Activated CD4-positive, alpha-beta memory T cell treated with anti-CD3 and anti-CD28 coated beads for 36 hours (primary cell): ENCODE measurements at regions not wholly inside any gene's neighbourhood (a gene's known extent, or its start where the extent isn't known, plus 50 kb on each side); places are given as distances from the start of the nearest gene placed in this dataset.
"Not testable (repeated sequence)": the region's sequence is repeated elsewhere in the genome, so short reads cannot be mapped to it uniquely, and the experiment has no call there.

Experiments used
- CTCF ChIA-PET: fragments of 350-600 bp; sonication (Branson Sonifier 250); formaldehyde crosslinking; loops from one replicate; lab custom pipeline; 2021; ENCODE audit warnings: antibody characterized with exemption, inconsistent platforms; lab: Charles Lee
- POLR2A ChIA-PET: fragments of 350-600 bp; sonication (Branson Sonifier 250); formaldehyde crosslinking; loops from one replicate; lab custom pipeline; 2021; ENCODE audit warnings: antibody characterized with exemption; lab: Charles Lee
- DNase-seq: peaks from one replicate; pipeline ENCODE4 v3.0.0-alpha.2; 2020
- H3K27ac Mint-ChIP-seq: one replicate; pipeline ENCODE4 v1.8.0; 2021; ENCODE audit warnings: mixed read lengths
- H3K27me3 Mint-ChIP-seq: one replicate; pipeline ENCODE4 v1.8.0; 2021; ENCODE audit warnings: mixed read lengths
- H3K36me3 Mint-ChIP-seq: one replicate; pipeline ENCODE4 v1.8.0; 2021; ENCODE audit warnings: mixed read lengths
- H3K4me1 Mint-ChIP-seq: one replicate; pipeline ENCODE4 v1.8.0; 2021; ENCODE audit warnings: low read depth, mixed read lengths
- H3K4me3 Mint-ChIP-seq: one replicate; pipeline ENCODE4 v1.8.0; 2021; ENCODE audit warnings: mild to moderate bottlenecking, mixed read lengths
- H3K9me3 Mint-ChIP-seq: one replicate; pipeline ENCODE4 v1.8.0; 2021; ENCODE audit warnings: mixed read lengths
- intact Hi-C: fragments of 100-400 bp; cut with micrococcal nuclease; formaldehyde crosslinking; loops from one replicate; pipeline ENCODE4 v1.15.1; 2023

DNA sequence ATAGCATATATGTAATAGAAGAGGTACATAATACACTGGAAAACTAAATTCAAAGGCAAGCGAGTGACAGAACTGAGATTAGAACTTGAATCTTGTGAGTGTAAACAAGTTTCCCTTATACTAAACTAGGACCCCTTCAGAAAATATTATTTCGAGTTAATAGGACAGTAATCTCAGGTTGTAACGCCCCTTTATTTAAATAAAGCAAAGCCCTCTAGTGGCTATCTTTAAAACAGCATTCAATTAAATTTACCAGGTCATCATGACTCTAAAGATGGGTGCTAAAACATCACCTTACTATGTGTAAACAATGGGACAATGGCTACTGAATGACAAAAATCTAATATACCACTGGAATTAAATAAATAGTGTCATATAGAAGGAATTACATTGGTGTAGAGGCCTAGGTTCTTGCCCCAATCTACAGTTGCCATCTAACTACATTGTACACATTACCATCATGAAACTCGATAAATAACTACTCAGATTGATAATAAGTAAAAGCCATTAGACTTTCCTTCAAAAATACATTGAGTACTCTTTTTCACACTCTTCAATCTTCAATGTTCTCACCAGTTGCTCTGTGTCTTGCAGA is 255.4 kb upstream of the IRAK1BP1 start:
- no peak for DNase-seq
- Mint-ChIP-seq H3K4me3 (no peak overlapping the region), H3K36me3 (no peaks in the 10 kb centered on the region), H3K4me1 (no peaks in the 10 kb centered on the region), H3K27me3 (no peaks in the 10 kb centered on the region), H3K27ac (no peak overlapping the region), H3K9me3 (no peaks in the 10 kb centered on the region)
- POLR2A ChIA-PET = no interaction called here
- intact Hi-C loops = no loop called here
- CTCF ChIA-PET = no interaction called here

DNA sequence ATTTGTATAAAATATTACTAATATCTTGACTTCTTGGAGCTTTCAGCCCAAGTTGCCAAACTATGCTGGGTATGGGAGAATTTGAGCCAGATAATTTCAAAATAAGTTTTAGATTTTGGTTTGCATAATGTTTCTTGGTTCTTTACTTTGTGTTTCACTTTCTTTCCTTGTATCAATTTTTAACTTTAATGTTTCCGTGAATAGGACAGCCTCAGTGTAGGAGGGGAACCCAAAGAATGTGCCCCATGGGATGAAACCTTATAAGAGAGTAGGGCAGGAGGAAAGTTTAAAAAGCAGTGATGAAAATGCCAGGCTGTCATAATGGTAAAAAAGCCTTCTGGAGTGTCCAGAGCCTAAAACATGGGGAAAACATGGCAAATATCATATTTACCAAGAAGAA is 252.4 kb upstream of the IRAK1BP1 start:
- Mint-ChIP-seq H3K4me1 (no peaks in the 10 kb centered on the region), H3K36me3 (no peaks in the 10 kb centered on the region), H3K27ac (no peak overlapping the region), H3K27me3 (no peaks in the 10 kb centered on the region), H3K9me3 (no peaks in the 10 kb centered on the region), H3K4me3 (no peak overlapping the region)
- ChIA-PET CTCF (interaction anchor here (0.6 kb wide), 1 partner anchor 21 kb away, joined by 3 read pairs; no protein-coding TSS in a partner anchor), POLR2A (no interaction called here)
- no peak for DNase-seq
- intact Hi-C loops = no loop called here

DNA sequence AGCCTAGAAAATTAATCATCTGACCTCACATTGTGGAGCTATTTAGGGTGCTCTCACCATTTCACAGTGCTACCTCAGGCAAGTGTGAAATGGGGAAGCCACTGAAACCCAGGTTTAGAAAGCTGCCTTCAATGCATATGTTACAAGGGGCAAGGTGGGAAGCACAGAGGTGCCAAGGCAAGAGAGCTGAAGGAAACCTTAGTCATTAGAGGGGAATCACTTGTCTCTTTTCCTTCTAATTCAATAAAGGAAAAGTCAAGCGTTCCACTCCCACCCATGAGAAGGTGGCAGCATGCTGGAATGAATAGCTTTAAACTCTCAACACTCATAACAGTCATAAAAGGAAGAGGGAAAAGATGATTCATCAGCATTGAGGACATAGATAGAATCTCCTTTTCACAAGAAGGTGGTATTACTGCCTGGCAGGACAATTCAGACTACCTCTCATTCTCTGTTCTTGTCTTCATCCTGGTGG is 251.9 kb upstream of the IRAK1BP1 start:
- Mint-ChIP-seq H3K36me3 (no peaks in the 10 kb centered on the region), H3K27me3 (no peaks in the 10 kb centered on the region), H3K9me3 (no peaks in the 10 kb centered on the region), H3K4me3 (no peak overlapping the region), H3K4me1 (no peaks in the 10 kb centered on the region), H3K27ac (no peak overlapping the region)
- ChIA-PET POLR2A (no interaction called here), CTCF (interaction anchor here (0.6 kb wide), 1 partner anchor 21 kb away, joined by 3 read pairs; no protein-coding TSS in a partner anchor)
- intact Hi-C loops = no loop called here
- DNase-seq = no peak

DNA sequence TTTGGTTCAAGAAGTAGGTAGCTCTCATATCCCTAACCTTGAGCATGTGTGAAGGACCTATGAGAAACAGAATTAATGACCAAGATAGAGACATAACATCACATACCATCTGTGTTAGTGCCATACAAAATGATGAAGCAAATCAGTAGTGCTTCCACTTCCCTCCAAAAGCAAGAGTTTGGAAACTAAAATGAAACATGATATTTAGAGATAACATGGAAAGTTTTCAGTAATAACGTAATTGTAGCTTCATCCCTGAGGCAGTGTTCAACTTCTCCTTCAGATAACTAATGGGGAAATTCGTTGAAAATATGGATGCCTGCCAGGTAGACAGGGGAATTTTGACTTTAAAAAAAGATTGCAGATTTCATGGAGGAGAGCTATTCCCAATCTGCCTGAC is 248.4 kb upstream of the IRAK1BP1 start:
- Mint-ChIP-seq H3K27me3 (no peaks in the 10 kb centered on the region), H3K27ac (no peak overlapping the region), H3K9me3 (no peaks in the 10 kb centered on the region), H3K36me3 (no peaks in the 10 kb centered on the region), H3K4me3 (no peak overlapping the region), H3K4me1 (no peaks in the 10 kb centered on the region)
- intact Hi-C loops = no loop called here
- DNase-seq = no peak
- ChIA-PET POLR2A (no interaction called here), CTCF (no interaction called here)

DNA sequence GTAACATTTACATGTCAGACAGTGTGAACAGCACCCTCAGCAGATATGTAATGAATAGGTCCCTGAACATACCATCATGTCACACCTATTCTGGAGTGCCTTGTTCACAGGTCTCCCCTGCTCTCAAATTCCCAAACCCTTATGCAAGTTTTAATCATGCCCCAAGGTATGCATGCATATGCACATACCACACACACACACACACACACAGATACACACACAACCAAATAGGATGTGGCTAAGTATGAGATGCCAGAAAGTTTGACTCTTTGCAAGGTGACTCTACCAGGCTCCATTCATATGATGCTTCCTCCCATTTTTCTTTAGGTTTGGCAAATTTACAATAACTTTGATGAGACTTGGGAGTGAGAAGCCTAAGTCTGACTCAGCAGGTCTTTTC is 243.8 kb upstream of the IRAK1BP1 start:
- intact Hi-C loops = no loop called here
- DNase-seq = no peak
- no peaks in the 10 kb centered on the region for H3K36me3 Mint-ChIP-seq
- no peaks in the 10 kb centered on the region for H3K4me1 Mint-ChIP-seq
- no peak overlapping the region for H3K4me3 Mint-ChIP-seq
- no peak overlapping the region for H3K27ac Mint-ChIP-seq
- CTCF ChIA-PET = no interaction called here
- no peaks in the 10 kb centered on the region for H3K27me3 Mint-ChIP-seq
- POLR2A ChIA-PET = no interaction called here
- H3K9me3 Mint-ChIP-seq = no peaks in the 10 kb centered on the region

DNA sequence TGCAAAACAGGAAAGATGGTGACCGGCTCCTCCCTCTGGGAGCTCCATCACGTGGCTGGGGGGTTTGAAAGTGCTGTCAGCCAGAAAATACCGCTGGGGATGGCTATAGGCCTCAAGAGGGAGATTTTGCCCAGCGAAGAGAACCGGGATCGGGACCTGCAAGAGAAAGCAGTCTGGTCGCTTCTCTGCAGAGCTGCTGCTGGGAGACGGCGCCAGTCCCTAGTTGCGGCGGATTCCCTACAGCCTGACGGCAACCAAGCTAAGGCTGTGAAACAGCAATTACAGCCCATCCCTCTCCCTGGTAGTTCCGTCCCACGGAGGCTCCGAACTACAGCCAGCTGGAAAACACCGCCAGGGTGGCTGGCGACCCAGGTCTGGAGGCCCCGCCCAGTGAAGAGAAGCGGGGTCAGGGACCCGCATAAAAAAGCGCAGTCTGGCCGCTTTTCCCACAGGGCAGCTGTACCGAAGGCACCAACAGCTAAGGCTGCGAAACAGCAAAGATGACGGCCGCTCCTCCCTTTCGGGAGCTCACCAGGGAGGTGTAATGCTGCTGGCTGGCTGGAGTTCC is 238.1 kb upstream of the IRAK1BP1 start:
- no peak for DNase-seq
- ChIA-PET POLR2A (no interaction called here), CTCF (interaction anchor here (0.6 kb wide), 1 partner anchor 19 kb away, joined by 3 read pairs; no protein-coding TSS in a partner anchor)
- intact Hi-C loops = no loop called here
- no peaks in the 10 kb centered on the region for H3K4me1 Mint-ChIP-seq
- H3K9me3 Mint-ChIP-seq = no peaks in the 10 kb centered on the region
- no peaks in the 10 kb centered on the region for H3K36me3 Mint-ChIP-seq
- peaks cover 2% of the 10 kb centered on the region for H3K27me3 Mint-ChIP-seq
- H3K4me3 Mint-ChIP-seq = no peak overlapping the region
- no peak overlapping the region for H3K27ac Mint-ChIP-seq

DNA sequence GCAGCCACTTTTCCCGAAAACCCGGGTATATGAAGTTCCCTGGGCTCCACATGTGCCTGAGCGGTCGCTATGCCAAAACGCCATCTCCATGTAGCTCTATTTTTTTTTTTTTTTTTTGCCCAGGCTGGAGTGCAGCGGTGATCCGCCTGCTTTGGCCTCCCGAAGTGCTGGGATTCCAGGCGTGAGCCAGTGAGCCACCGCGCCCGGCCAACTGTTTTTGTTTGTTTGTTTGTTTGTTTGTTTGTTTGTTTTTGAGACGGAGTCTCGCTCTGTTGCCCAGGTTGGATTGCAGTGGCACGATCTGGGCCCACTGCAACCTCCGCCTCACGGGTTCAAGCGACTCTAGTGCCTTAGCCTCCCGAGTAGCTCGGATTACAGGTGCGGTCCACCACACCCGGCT is 237.5 kb upstream of the IRAK1BP1 start:
- Mint-ChIP-seq H3K9me3 (no peaks in the 10 kb centered on the region), H3K36me3 (no peaks in the 10 kb centered on the region)

DNA sequence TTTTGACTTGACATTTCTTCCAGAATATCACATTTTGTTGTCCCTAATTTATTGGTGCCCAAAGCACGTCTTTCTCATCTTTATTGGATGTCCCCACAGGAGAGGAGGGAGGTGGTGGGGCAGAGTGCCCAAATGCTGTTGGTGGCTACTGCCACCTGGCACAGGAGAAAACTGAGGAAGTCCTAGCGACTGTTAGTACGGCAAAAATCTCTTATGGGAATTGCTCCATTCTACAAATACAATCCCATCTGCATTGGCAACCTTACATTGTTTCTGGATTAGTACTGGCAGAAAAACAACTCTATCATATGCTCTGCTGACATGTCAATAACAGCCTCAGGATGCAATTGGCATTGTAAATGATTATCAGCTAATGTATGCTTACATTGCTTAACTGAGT is 235.4 kb upstream of the IRAK1BP1 start:
- H3K4me1 Mint-ChIP-seq = no peaks in the 10 kb centered on the region
- H3K36me3 Mint-ChIP-seq = no peaks in the 10 kb centered on the region
- no peak overlapping the region for H3K4me3 Mint-ChIP-seq
- no peak overlapping the region for H3K27ac Mint-ChIP-seq
- ChIA-PET CTCF (no interaction called here), POLR2A (no interaction called here)
- H3K9me3 Mint-ChIP-seq = no peaks in the 10 kb centered on the region
- intact Hi-C loops = no loop called here
- peaks cover 2% of the 10 kb centered on the region for H3K27me3 Mint-ChIP-seq
- no peak for DNase-seq

More for the DNA sequence above, 237.5 kb upstream of the IRAK1BP1 start:
- peaks cover 2% of the 10 kb centered on the region for H3K27me3 Mint-ChIP-seq
- ChIA-PET CTCF (no interaction called here), POLR2A (no interaction called here)
- no peaks in the 10 kb centered on the region for H3K4me1 Mint-ChIP-seq
- no peak for DNase-seq
- intact Hi-C loops = no loop called here
- no peak overlapping the region for H3K27ac Mint-ChIP-seq
- H3K4me3 Mint-ChIP-seq = no peak overlapping the region

DNA sequence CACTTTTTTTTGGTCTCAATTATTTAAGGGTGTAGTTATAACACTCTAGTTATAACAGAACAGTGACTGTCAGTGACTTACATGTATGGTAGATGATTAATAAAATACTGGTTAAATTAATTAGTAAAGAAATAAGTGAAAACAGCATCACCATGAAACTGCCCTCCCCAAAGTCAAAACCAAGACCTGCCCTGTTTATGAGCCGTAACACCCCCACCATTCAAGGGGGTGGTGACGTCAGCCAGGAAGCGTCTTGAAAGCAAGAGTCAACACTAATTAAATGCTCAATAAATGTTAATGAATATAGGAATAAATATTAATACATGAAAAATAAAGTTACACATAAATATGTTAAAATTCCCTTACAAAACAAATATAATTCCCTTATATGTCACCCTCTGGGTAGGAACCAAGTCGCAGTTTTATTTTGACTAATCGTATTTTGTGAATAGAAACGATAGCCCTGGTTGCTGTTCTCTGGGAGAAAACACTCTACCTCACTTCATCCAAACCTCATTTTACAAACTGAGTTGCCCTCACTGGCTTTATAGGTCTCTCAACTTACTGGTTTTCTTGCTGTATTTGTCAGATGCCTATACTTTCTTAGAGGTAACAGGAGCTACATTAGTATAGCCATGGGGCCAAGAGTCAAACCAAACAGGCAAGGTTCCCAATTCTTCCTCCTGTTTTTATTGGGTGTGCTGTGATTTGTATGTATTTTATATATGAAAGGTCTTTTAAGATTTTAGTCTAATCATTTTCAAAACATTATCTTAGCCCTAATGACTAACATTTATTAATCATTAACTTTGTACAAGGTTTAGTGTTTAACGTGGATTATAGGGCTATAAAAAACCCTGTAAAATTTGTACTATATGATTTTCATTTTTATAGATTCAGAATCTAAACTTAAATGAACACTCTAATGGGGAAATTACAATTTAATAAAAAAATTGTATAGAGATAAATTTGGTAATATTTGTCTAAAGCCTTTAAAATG is 227.9 kb upstream of the IRAK1BP1 start:
- intact Hi-C loops = no loop called here
- CTCF ChIA-PET = no interaction called here
- no peak overlapping the region for H3K4me3 Mint-ChIP-seq
- DNase-seq = no peak
- peaks cover 11% of the 10 kb centered on the region for H3K9me3 Mint-ChIP-seq
- no peaks in the 10 kb centered on the region for H3K27me3 Mint-ChIP-seq
- no peaks in the 10 kb centered on the region for H3K36me3 Mint-ChIP-seq
- H3K27ac Mint-ChIP-seq = no peak overlapping the region
- POLR2A ChIA-PET = no interaction called here
- H3K4me1 Mint-ChIP-seq = no peaks in the 10 kb centered on the region

DNA sequence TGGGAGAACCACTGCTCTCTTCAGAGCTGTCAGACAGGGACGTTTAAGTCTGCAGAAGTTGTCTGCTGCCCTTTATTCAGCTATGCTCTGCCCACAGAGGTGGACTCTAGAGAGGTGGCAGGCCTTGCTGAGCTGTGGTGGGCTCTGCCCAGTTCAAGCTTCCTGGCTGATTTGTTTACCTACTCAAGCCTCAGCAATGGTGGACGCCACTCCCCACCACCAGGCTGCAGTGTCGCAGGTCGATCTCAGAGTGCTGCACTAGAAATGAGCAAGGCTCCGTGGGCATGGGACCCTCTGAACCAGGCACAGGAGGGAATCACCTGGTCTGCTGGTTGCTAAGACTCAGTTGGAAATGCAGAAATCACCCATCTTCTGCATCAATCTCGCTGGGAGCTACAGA is 223.4 kb upstream of the IRAK1BP1 start:
- H3K27ac Mint-ChIP-seq, H3K4me3 Mint-ChIP-seq, H3K27me3 Mint-ChIP-seq, POLR2A ChIA-PET, DNase-seq, CTCF ChIA-PET, intact Hi-C loops, H3K36me3 Mint-ChIP-seq, H3K4me1 Mint-ChIP-seq: not testable (repeated sequence)
- H3K9me3 Mint-ChIP-seq = peaks cover 11% of the 10 kb centered on the region

DNA sequence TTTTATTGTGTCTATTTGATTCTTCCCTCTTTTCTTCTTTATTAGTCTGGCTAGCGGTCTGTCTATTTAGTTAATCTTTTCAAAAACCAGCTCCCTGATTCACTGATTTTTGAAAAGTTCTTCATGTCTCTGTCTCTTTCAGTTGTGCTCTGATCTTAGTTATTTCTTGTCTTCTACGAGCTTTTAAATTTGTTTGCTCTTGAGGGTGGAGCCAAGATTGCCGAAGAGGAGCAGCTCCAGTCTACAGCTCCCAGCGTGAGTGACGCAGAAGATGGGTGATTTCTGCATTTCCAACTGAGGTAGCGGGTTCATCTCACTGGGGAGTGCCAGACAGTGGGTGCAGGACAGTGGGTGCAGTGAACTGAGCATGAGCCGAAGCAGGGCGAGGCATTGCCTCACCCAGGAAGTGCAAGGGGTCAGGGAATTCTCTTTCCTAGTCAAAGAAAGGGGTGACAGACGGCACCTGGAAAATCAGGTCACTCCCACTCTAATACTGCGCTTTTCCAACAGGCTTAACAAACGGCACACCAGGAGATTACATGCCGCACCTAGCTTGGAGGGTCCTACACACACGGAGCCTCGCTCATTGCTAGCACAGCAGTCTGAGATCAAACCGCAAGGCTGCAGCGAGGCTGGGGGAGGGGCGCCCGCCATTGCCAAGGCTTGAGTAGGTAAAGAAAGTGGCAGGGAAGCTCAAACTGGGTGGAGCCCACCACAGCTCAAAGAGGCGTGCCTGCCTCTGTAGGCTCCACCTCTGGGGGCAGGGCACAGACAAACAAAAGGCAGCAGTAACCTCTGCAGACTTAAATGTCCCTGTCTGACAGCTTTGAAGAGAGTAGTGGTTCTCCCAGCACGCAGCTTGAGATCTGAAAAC is 220.6 kb upstream of the IRAK1BP1 start:
- H3K27ac Mint-ChIP-seq, H3K36me3 Mint-ChIP-seq, intact Hi-C loops, H3K27me3 Mint-ChIP-seq, POLR2A ChIA-PET, H3K4me1 Mint-ChIP-seq, DNase-seq, H3K4me3 Mint-ChIP-seq, H3K9me3 Mint-ChIP-seq, CTCF ChIA-PET: not testable (repeated sequence)

DNA sequence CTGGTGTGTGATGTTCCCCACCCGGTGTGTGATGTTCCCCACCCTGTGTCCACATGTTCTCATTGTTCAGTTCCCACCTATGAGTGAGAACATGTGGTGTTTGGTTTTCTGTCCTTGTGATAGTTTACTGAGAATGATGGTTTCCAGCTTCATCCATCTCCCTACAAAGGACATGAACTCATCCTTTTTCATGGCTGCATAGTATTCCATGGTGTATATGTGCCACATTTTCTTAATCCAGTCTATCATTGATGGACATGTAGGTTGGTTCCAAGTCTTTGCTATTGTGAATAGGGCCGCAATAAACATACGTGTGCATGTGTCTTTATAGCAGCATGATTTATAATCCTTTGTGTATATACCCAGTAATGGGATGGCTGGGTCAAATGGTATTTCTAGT is 201.5 kb upstream of the IRAK1BP1 start:
- H3K4me3 Mint-ChIP-seq, H3K9me3 Mint-ChIP-seq, intact Hi-C loops, DNase-seq, H3K27me3 Mint-ChIP-seq, H3K36me3 Mint-ChIP-seq, H3K4me1 Mint-ChIP-seq, POLR2A ChIA-PET, H3K27ac Mint-ChIP-seq, CTCF ChIA-PET: not testable (repeated sequence)
